Ovary (tissue), 7 donors: ENCODE measurements at regions not wholly inside any gene's neighbourhood (a gene's known extent, or its start where the extent isn't known, plus 50 kb on each side); places are given as distances from the start of the nearest gene placed in this dataset.

ENCODE experiments used
- DNase-seq, 5 donors: peaks; one replicate each; pipeline ENCODE4 v3.0.0-alpha.2; 2019 to 2020
- H3K27ac ChIP-seq, 2 donors: fragments of 200-600 bp; one replicate each; pipeline versions ENCODE4 v1.5.1 to v1.8.0; 2019 to 2022
- H3K27me3 ChIP-seq: fragments of 200-600 bp; one replicate; pipeline ENCODE4 v1.8.0; 2022
- H3K36me3 ChIP-seq: fragments of 200-600 bp; sonication (generic); one replicate; pipeline ENCODE4 v1.5.1; 2019
- H3K4me1 ChIP-seq: one replicate; pipeline ENCODE4 v1.8.1; 2013; ENCODE audit warnings: mild to moderate bottlenecking, moderate library complexity; ENCODE audit not compliant: insufficient read depth
- H3K4me3 ChIP-seq: fragments of 200-600 bp; sonication (generic); one replicate; pipeline ENCODE4 v1.5.1; 2017
- H3K9me3 ChIP-seq, 2 donors: fragments of 200-600 bp in 1 of 2; sonication (generic) in 1 of 2; one replicate each; pipeline versions ENCODE4 v1.5.1 to v1.8.1; 2013 to 2019; ENCODE audit warnings: mild to moderate bottlenecking in 1 of 2, moderate library complexity in 1 of 2
- CTCF ChIP-seq, 3 donors: fragments of 450-650 bp in 2 of 3; fragments of 200-600 bp in 1 of 3; IDR thresholded peaks; one replicate each; pipeline versions ENCODE4 v1.5.1 to v1.8.0; 2016 to 2022; ENCODE audit warnings: antibody characterized with exemption in 3 of 3, mild to moderate bottlenecking in 1 of 3
- EP300 ChIP-seq: sonication (generic); formaldehyde crosslinking; IDR thresholded peaks from one replicate; pipeline ENCODE4 v1.6.1; 2017; ENCODE audit warnings: antibody characterized with exemption
- POLR2A ChIP-seq: fragments of 450-650 bp; IDR thresholded peaks from one replicate; pipeline ENCODE4 v1.6.1; 2017; ENCODE audit warnings: antibody characterized with exemption, mild to moderate bottlenecking, moderate library complexity
- WGBS, 3 donors: extraction: QIAGEN DNeasy Blood & Tissue Kit in 1 of 3; methylation state at CpG; one replicate each; pipeline versions ENCODE4 v1.1.5 to v1.1.7; 2013 to 2017; 5-methylcytosine and 5-hydroxymethylcytosine counted together
- intact Hi-C, 4 donors: fragments of 100-400 bp; cut with DNase I; formaldehyde crosslinking; loops; one replicate each; pipeline versions ENCODE4 v1.11.0 to v1.15.1; 2022 to 2023
- donor health status: DM: no; HTN: no; CAD: no; lungs with moderate emphysema.
- donor health status: DM: no; HTN: no; CAD: no.
- donor health status: Bipolar disorder and iron deficiency.
- donor health status: DM: no; HTN: no; CAD: no.
- donor health status: DM: yes; HTN: yes; CAD: no.

- TF ChIP-seq CTCF (IDR thresholded peaks at IDR 0.05), result no peak
- no peak for TF ChIP-seq EP300
- no peak for TF ChIP-seq POLR2A
- intact Hi-C loops, result no loop called here
- WGBS, 3 donors, result 86 to 88% (median 87%) methylated on average over 12 of the region's 12 CpGs
- no peaks in the 10 kb centered on the region for H3K4me1 ChIP-seq
- DNase-seq, result no peak
- H3K27me3 ChIP-seq, result no peaks in the 10 kb centered on the region
- no peak overlapping the region for H3K27ac ChIP-seq
- no peaks in the 10 kb centered on the region for H3K36me3 ChIP-seq
- no peaks in the 10 kb centered on the region for H3K9me3 ChIP-seq
- no peak overlapping the region for H3K4me3 ChIP-seq
Observed at GRCh38 chr5:5699062-5699461, 276.6 kb downstream of the ICE1 start.

GRCh38 chr5:5695266-5695665 lies 272.8 kb downstream of the ICE1 start:
- 56 to 58% (median 57%) methylated on average over 3 of the region's 3 CpGs for WGBS, 3 donors
- Histone ChIP-seq H3K27ac (no peak overlapping the region), H3K4me3 (no peak overlapping the region), H3K27me3 (no peaks in the 10 kb centered on the region), H3K4me1 (no peaks in the 10 kb centered on the region), H3K36me3 (no peaks in the 10 kb centered on the region), H3K9me3 (no peaks in the 10 kb centered on the region)
- TF ChIP-seq EP300 (no peak), CTCF (IDR thresholded peaks at IDR 0.05) (no peak), POLR2A (no peak)
- DNase-seq, result no peak
- intact Hi-C loops, result no loop called here

DNA sequence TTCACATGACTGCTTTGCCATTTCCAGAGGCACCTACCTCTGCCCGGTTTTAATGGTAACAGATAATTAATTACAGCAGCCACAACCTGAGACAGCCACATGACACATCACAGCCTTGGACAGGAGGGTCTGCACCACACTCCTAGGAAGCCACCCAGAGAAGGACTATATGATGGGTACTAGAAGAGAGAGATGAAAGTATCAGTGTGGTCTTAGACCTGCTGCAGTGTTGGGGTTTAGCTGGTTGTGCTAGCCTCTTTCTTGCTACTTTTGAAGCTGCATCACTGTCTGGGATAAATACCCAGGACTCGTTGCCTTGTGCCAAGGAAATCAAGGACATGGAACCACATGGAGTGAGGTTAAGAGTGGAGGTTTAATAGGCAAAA lies 266.4 kb downstream of the ICE1 start:
- Histone ChIP-seq H3K36me3 (no peaks in the 10 kb centered on the region), H3K27ac (no peak overlapping the region), H3K4me3 (no peak overlapping the region), H3K9me3 (no peaks in the 10 kb centered on the region), H3K4me1 (no peaks in the 10 kb centered on the region), H3K27me3 (no peaks in the 10 kb centered on the region)
- WGBS, 3 donors, result 45 to 70% (median 55%) methylated on average over 2 of the region's 2 CpGs
- intact Hi-C loops, result no loop called here
- no peak for DNase-seq
- TF ChIP-seq EP300, result no peak
- TF ChIP-seq CTCF (IDR thresholded peaks at IDR 0.05), result no peak
- TF ChIP-seq POLR2A, result no peak

- 71 to 74% (median 72%) methylated on average over 8 of the region's 8 CpGs for WGBS, 3 donors
- Histone ChIP-seq H3K4me3 (no peak overlapping the region), H3K27me3 (no peaks in the 10 kb centered on the region), H3K36me3 (no peaks in the 10 kb centered on the region), H3K9me3 (no peaks in the 10 kb centered on the region), H3K4me1 (no peaks in the 10 kb centered on the region), H3K27ac (no peak overlapping the region)
- TF ChIP-seq CTCF (IDR thresholded peaks at IDR 0.05), result no peak
- TF ChIP-seq EP300, result no peak
- TF ChIP-seq POLR2A, result no peak
- intact Hi-C loops, result no loop called here
- no peak for DNase-seq
Observed at GRCh38 chr5:5688194-5688924, 265.9 kb downstream of the ICE1 start.
